Stimulated activated CD4-positive, alpha-beta T cell treated with anti-CD3 and anti-CD28 coated beads, TNF-alpha, amount 100 ng/mL, for 24 hours (primary cell): ENCODE measurements at regions not wholly inside any gene's neighbourhood (a gene's known extent, or its start where the extent isn't known, plus 50 kb on each side); places are given as distances from the start of the nearest gene placed in this dataset.

ENCODE experiments used
- DNase-seq, 3 experiments: peaks; one replicate each; pipeline ENCODE4 v3.0.0-alpha.2; 2020; ENCODE audit warnings: low read depth in 3 of 3

GRCh38 chr1:87615491-87615890 is 286.8 kb downstream of the LMO4 start:
- no peak for DNase-seq

GRCh38 chr1:87615901-87616300 is 287.2 kb downstream of the LMO4 start:
- DNase-seq: no peak

GRCh38 chr1:87620807-87621206 is 292.1 kb downstream of the LMO4 start:
- DNase-seq: no peak

GRCh38 chr1:87629673-87630072 is 301.0 kb downstream of the LMO4 start:
- no peak for DNase-seq

- no peak for DNase-seq
These were observed 303.6 kb downstream of the LMO4 start for GRCh38 chr1:87632232-87632631.

GRCh38 chr1:87636198-87636892 is 307.7 kb downstream of the LMO4 start:
- no peak for DNase-seq

GRCh38 chr1:87638636-87639035 is 310.0 kb downstream of the LMO4 start:
- no peak for DNase-seq

GRCh38 chr1:87641996-87642395 is 313.3 kb downstream of the LMO4 start:
- DNase-seq: no peak

- DNase-seq: no peak
These were observed 314.0 kb downstream of the LMO4 start for GRCh38 chr1:87642581-87643221.

- no peak for DNase-seq
These were observed 315.4 kb downstream of the LMO4 start for GRCh38 chr1:87644033-87644578.

- no peak for DNase-seq
These were observed 316.0 kb downstream of the LMO4 start for GRCh38 chr1:87644579-87645190.

- DNase-seq: no peak
These were observed 318.9 kb downstream of the LMO4 start for GRCh38 chr1:87647430-87648177.

GRCh38 chr1:87648323-87649119 is 319.8 kb downstream of the LMO4 start:
- no peak for DNase-seq

GRCh38 chr1:87650306-87650705 is 321.6 kb downstream of the LMO4 start:
- no peak for DNase-seq

- no peak for DNase-seq
These were observed 323.5 kb downstream of the LMO4 start for GRCh38 chr1:87652176-87652575.

- no peak for DNase-seq
These were observed 336.5 kb downstream of the LMO4 start for GRCh38 chr1:87665151-87665550.

- DNase-seq: no peak
These were observed 338.0 kb downstream of the LMO4 start for GRCh38 chr1:87666681-87667080.

- no peak for DNase-seq
These were observed 341.0 kb downstream of the LMO4 start for GRCh38 chr1:87669674-87670073.

GRCh38 chr1:87673309-87673708 is 344.6 kb downstream of the LMO4 start:
- DNase-seq: no peak

GRCh38 chr1:87673748-87674147 is 345.1 kb downstream of the LMO4 start:
- DNase-seq: no peak

GRCh38 chr1:87674791-87675190 is 346.1 kb downstream of the LMO4 start:
- no peak for DNase-seq
